GM23338 (cell line): ENCODE measurements at regions not wholly inside any gene's neighbourhood (a gene's known extent, or its start where the extent isn't known, plus 50 kb on each side); places are given as distances from the start of the nearest gene placed in this dataset.

Experiments
- ATAC-seq: fragments of 200-7000 bp; cut with Tn5 transposase; 3 replicates; pipeline ENCODE4 v1.9.1; 2020
- DNase-seq: peaks from one replicate; pipeline ENCODE4 v3.0.0-alpha.2; 2015; ENCODE audit warnings: low spot score
- H2AFZ ChIP-seq: fragments of 200-600 bp; sonication (generic); 2 replicates; pipeline ENCODE4 v1.8.0; 2016; ENCODE audit warnings: antibody characterized with exemption, mild to moderate bottlenecking, moderate library complexity
- H3F3A ChIP-seq: fragments of 200-600 bp; sonication (generic); replicated peaks from 2 replicates; pipeline ENCODE4 v1.8.0; 2017; ENCODE audit warnings: antibody characterized with exemption, mixed run types, low read depth
- H3K27ac ChIP-seq: fragments of 200-600 bp; sonication (generic); 2 replicates; pipeline ENCODE4 v1.6.1; 2016; ENCODE audit warnings: low read depth
- H3K27me3 ChIP-seq: fragments of 200-600 bp; sonication (generic); 2 replicates; pipeline ENCODE4 v1.8.0; 2016; ENCODE audit warnings: mild to moderate bottlenecking, mixed run types, moderate library complexity; ENCODE audit not compliant: insufficient read depth
- H3K36me3 ChIP-seq: fragments of 200-600 bp; sonication (generic); 2 replicates; pipeline ENCODE4 v1.8.0; 2016; ENCODE audit warnings: mild to moderate bottlenecking; ENCODE audit not compliant: insufficient read depth
- H3K4me1 ChIP-seq: fragments of 200-600 bp; sonication (generic); 2 replicates; pipeline ENCODE4 v1.8.0; 2016; ENCODE audit warnings: mild to moderate bottlenecking, moderate library complexity; ENCODE audit not compliant: insufficient read depth
- H3K4me2 ChIP-seq: fragments of 200-600 bp; sonication (generic); 2 replicates; pipeline ENCODE4 v1.7.1; 2017; ENCODE audit warnings: mixed run types
- H3K4me3 ChIP-seq: fragments of 200-600 bp; sonication (generic); 2 replicates; pipeline ENCODE4 v1.6.1; 2016; ENCODE audit warnings: mixed run types
- H3K79me2 ChIP-seq: fragments of 200-600 bp; sonication (generic); replicated peaks from 2 replicates; pipeline ENCODE4 v1.8.0; 2017; ENCODE audit warnings: mild to moderate bottlenecking; ENCODE audit not compliant: insufficient read depth
- H3K9me2 ChIP-seq: fragments of 200-600 bp; sonication (generic); 2 replicates; pipeline ENCODE4 v1.8.0; 2017; ENCODE audit not compliant: insufficient read depth
- H4K20me1 ChIP-seq: fragments of 200-600 bp; sonication (generic); replicated peaks from 2 replicates; pipeline ENCODE4 v1.8.0; 2017; ENCODE audit warnings: mild to moderate bottlenecking; ENCODE audit not compliant: insufficient read depth
- H3K27ac Mint-ChIP-seq: 2 replicates; pipeline ENCODE4 v1.8.0; 2020; ENCODE audit warnings: inconsistent platforms, mild to moderate bottlenecking, moderate library complexity, mixed read lengths
- H3K27me3 Mint-ChIP-seq: 3 replicates; pipeline ENCODE4 v1.8.0; 2022; ENCODE audit warnings: low read depth, mild to moderate bottlenecking, moderate library complexity, mixed read lengths, inconsistent platforms; ENCODE audit not compliant: insufficient read depth, poor library complexity
- H3K36me3 Mint-ChIP-seq: 3 replicates; pipeline ENCODE4 v1.8.0; 2021; ENCODE audit warnings: low read depth, mild to moderate bottlenecking, inconsistent platforms, moderate library complexity, mixed read lengths
- H3K4me1 Mint-ChIP-seq: 3 replicates; pipeline ENCODE4 v1.8.0; 2020; ENCODE audit warnings: mild to moderate bottlenecking, inconsistent platforms, mixed read lengths
- H3K4me3 Mint-ChIP-seq: 3 replicates; pipeline ENCODE4 v1.8.0; 2021; ENCODE audit warnings: moderate library complexity, mild to moderate bottlenecking, inconsistent platforms, mixed read lengths
- H3K9me3 Mint-ChIP-seq: 3 replicates; pipeline ENCODE4 v1.8.0; 2020; ENCODE audit warnings: moderate library complexity, mild to moderate bottlenecking, inconsistent platforms, mixed read lengths
- CTCF ChIP-seq, 2 experiments: fragments of 200-600 bp in 1 of 2; sonication (generic) in 1 of 2; conservative IDR thresholded peaks; 2 replicates each; pipeline versions ENCODE4 v1.5.1 to v1.6.1; 2016 to 2017; ENCODE audit warnings: antibody characterized with exemption in 2 of 2, low read depth in 2 of 2, mild to moderate bottlenecking in 2 of 2, moderate library complexity in 1 of 2
- EZH2 ChIP-seq: fragments of 200-600 bp; sonication (generic); IDR thresholded peaks from one replicate; pipeline ENCODE4 v1.8.0; 2017; ENCODE audit warnings: antibody characterized with exemption, mild to moderate bottlenecking, low read depth; ENCODE audit not compliant: unreplicated experiment
- EZH2phosphoT487 ChIP-seq: fragments of 200-600 bp; sonication (generic); IDR thresholded peaks from one replicate; pipeline ENCODE4 v1.8.1; 2018; ENCODE audit warnings: antibody characterized with exemption; ENCODE audit not compliant: unreplicated experiment
- JUNB ChIP-seq: IDR thresholded peaks from one replicate; pipeline ENCODE4 v1.6.1; 2016; ENCODE audit warnings: antibody characterized with exemption; ENCODE audit not compliant: unreplicated experiment
- POLR2AphosphoS5 ChIP-seq: IDR thresholded peaks from 2 replicates; pipeline ENCODE4 v1.6.1; 2016; ENCODE audit warnings: antibody characterized with exemption, low read depth
- STAT1 ChIP-seq: IDR thresholded peaks from one replicate; pipeline ENCODE4 v1.6.1; 2016; ENCODE audit warnings: antibody characterized with exemption; ENCODE audit not compliant: unreplicated experiment
- ZNF114 ChIP-seq: fragments of 250-450 bp; sonication (Bioruptor Pico); IDR thresholded peaks from 2 replicates; pipeline ENCODE4 v1.5.0; 2020; ENCODE audit warnings: mild to moderate bottlenecking, moderate library complexity
- ZNF462 ChIP-seq: fragments of 250-450 bp; sonication (Bioruptor Pico); IDR thresholded peaks from 2 replicates; pipeline ENCODE4 v1.5.0; 2020; ENCODE audit warnings: mild to moderate bottlenecking, moderate library complexity
- TF ChIP-seq, protein P1 (sequence below): IDR thresholded peaks from one replicate; pipeline ENCODE4 v1.6.1; 2018; ENCODE audit warnings: antibody characterized with exemption; ENCODE audit not compliant: unreplicated experiment

DNA sequence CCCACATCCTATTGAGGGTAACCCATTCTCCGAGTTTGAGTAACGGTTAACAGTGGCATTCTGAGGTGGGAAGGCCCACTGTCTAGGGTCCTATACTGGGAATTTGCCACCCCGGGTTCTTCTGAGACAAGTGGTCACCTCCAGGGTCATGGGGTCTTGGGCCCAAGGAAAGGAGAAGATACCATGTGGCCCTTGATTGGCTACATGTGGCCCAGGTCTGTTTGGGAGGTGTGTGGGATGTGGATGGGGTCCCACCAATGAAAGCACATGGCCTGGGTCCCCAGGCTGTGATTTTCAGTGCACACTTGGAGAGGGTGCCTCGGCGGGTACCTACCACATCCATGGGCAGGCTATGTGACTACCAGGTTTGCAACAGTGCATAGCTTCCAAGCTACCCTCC lies 214.4 kb downstream of the UBE3A start:
- no peaks in the 10 kb centered on the region for H4K20me1 ChIP-seq
- Mint-ChIP-seq H3K27me3 (no peaks in the 10 kb centered on the region), H3K4me1 (no peaks in the 10 kb centered on the region), H3K4me3 (no peak overlapping the region), H3K36me3 (peaks cover 12% of the 10 kb centered on the region; the same call in 2 of the 3 replicates), H3K9me3 (peaks cover 98% of the 10 kb centered on the region), H3K27ac (no peak overlapping the region)
- DNase-seq (no peak), ATAC-seq (no peak)
- no peaks in the 10 kb centered on the region for H3K79me2 ChIP-seq
- TF ChIP-seq CTCF (conservative IDR thresholded peaks at IDR 0.05; ENCODE audit: low read depth in 2 of 2) (no peak), ZNF462 (CRISPR knock-in tag) (no peak), POLR2AphosphoS5 (no peak), STAT1 (no peak)
- H3K27me3 ChIP-seq: no peaks in the 10 kb centered on the region
- H3K9me2 ChIP-seq: no peaks in the 10 kb centered on the region
- 0 out of 2 replicates have a peak, but pooled peaks cover 3% of the 10 kb centered on the region for H3K36me3 ChIP-seq
- H3K4me3 ChIP-seq: no peak overlapping the region
- no peak overlapping the region for H3K4me2 ChIP-seq
- no peaks in the 10 kb centered on the region for H3K4me1 ChIP-seq
- no peaks in the 10 kb centered on the region for H3F3A ChIP-seq
- H3K27ac ChIP-seq: no peak overlapping the region
- no peak overlapping the region for H2AFZ ChIP-seq

GRCh38 chr15:25226360-25226759 lies 212.5 kb downstream of the UBE3A start:
- no peak for DNase-seq
- Mint-ChIP-seq H3K9me3 (peaks cover 97% of the 10 kb centered on the region), H3K27ac (no peak overlapping the region), H3K27me3 (peaks cover 3% of the 10 kb centered on the region), H3K36me3 (peaks cover 19% of the 10 kb centered on the region; the same call in 2 of the 3 replicates), H3K4me3 (no peak overlapping the region), H3K4me1 (no peaks in the 10 kb centered on the region)
- Histone ChIP-seq H3F3A (no peaks in the 10 kb centered on the region), H3K79me2 (no peaks in the 10 kb centered on the region), H2AFZ (no peak overlapping the region), H4K20me1 (no peaks in the 10 kb centered on the region), H3K4me1 (no peaks in the 10 kb centered on the region), H3K36me3 (0 out of 2 replicates have a peak, but pooled peaks cover 3% of the 10 kb centered on the region), H3K9me2 (no peaks in the 10 kb centered on the region), H3K27ac (no peak overlapping the region), H3K4me2 (no peak overlapping the region), H3K4me3 (no peak overlapping the region), H3K27me3 (no peaks in the 10 kb centered on the region)
- no peak for ATAC-seq
- TF ChIP-seq EZH2phosphoT487: no peak
- no peak for TF ChIP-seq EZH2
- TF ChIP-seq ZNF114 (CRISPR knock-in tag): no peak
- TF ChIP-seq, protein P1, sequence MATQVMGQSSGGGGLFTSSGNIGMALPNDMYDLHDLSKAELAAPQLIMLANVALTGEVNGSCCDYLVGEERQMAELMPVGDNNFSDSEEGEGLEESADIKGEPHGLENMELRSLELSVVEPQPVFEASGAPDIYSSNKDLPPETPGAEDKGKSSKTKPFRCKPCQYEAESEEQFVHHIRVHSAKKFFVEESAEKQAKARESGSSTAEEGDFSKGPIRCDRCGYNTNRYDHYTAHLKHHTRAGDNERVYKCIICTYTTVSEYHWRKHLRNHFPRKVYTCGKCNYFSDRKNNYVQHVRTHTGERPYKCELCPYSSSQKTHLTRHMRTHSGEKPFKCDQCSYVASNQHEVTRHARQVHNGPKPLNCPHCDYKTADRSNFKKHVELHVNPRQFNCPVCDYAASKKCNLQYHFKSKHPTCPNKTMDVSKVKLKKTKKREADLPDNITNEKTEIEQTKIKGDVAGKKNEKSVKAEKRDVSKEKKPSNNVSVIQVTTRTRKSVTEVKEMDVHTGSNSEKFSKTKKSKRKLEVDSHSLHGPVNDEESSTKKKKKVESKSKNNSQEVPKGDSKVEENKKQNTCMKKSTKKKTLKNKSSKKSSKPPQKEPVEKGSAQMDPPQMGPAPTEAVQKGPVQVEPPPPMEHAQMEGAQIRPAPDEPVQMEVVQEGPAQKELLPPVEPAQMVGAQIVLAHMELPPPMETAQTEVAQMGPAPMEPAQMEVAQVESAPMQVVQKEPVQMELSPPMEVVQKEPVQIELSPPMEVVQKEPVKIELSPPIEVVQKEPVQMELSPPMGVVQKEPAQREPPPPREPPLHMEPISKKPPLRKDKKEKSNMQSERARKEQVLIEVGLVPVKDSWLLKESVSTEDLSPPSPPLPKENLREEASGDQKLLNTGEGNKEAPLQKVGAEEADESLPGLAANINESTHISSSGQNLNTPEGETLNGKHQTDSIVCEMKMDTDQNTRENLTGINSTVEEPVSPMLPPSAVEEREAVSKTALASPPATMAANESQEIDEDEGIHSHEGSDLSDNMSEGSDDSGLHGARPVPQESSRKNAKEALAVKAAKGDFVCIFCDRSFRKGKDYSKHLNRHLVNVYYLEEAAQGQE: no peak
- TF ChIP-seq JUNB: no peak
